Smooth muscle cell (in vitro differentiated cells): ENCODE measurements at regions not wholly inside any gene's neighbourhood (a gene's known extent, or its start where the extent isn't known, plus 50 kb on each side); places are given as distances from the start of the nearest gene placed in this dataset.

Experiments
- DNase-seq: peaks from one replicate; lab custom pipeline; 2025; ENCODE audit not compliant: unreplicated experiment; lab: John Stamatoyannopoulos, UW
- H2AFZ ChIP-seq: fragments of 200-600 bp; sonication (generic); 2 replicates; pipeline ENCODE4 v1.6.0; 2016; ENCODE audit warnings: antibody characterized with exemption, low read depth, mild to moderate bottlenecking
- H3F3A ChIP-seq: fragments of 200-600 bp; sonication (generic); 2 replicates; pipeline ENCODE4 v1.6.0; 2017; ENCODE audit warnings: antibody characterized with exemption, low read depth
- H3K27ac ChIP-seq: fragments of 200-600 bp; sonication (generic); 2 replicates; pipeline ENCODE4 v1.5.1; 2016; ENCODE audit warnings: low read depth, mild to moderate bottlenecking
- H3K27me3 ChIP-seq: fragments of 200-600 bp; sonication (generic); 2 replicates; pipeline ENCODE4 v1.6.1; 2016; ENCODE audit warnings: low read depth, mild to moderate bottlenecking
- H3K36me3 ChIP-seq: fragments of 200-600 bp; sonication (generic); 2 replicates; pipeline ENCODE4 v1.5.1; 2016; ENCODE audit warnings: low read depth
- H3K4me1 ChIP-seq: fragments of 200-600 bp; sonication (generic); 2 replicates; pipeline ENCODE4 v1.5.1; 2016; ENCODE audit warnings: low read depth
- H3K4me2 ChIP-seq: fragments of 200-600 bp; sonication (generic); 2 replicates; pipeline ENCODE4 v1.6.0; 2016; ENCODE audit warnings: mild to moderate bottlenecking
- H3K4me3 ChIP-seq: fragments of 200-600 bp; sonication (generic); 2 replicates; pipeline ENCODE4 v1.5.1; 2016; ENCODE audit warnings: mild to moderate bottlenecking
- H3K79me2 ChIP-seq: fragments of 200-600 bp; sonication (generic); 2 replicates; pipeline ENCODE4 v1.6.0; 2016; ENCODE audit warnings: low read depth, mild to moderate bottlenecking
- H3K9ac ChIP-seq: fragments of 200-600 bp; sonication (generic); 2 replicates; pipeline ENCODE4 v1.6.0; 2016; ENCODE audit warnings: low read depth
- H3K9me3 ChIP-seq: fragments of 200-600 bp; sonication (generic); replicated peaks from 2 replicates; pipeline ENCODE4 v1.5.1; 2016; ENCODE audit warnings: low read depth
- H4K20me1 ChIP-seq: fragments of 200-600 bp; sonication (generic); 2 replicates; pipeline ENCODE4 v1.6.0; 2016; ENCODE audit warnings: low read depth
- WGBS: methylation state at CpG from one replicate; pipeline ENCODE4 v1.1.7; 2016; ENCODE audit warnings: low lambda C conversion rate; 5-methylcytosine and 5-hydroxymethylcytosine counted together
- TF ChIP-seq, protein P1 (sequence below): fragments of 200-600 bp; sonication (generic); IDR thresholded peaks from 2 replicates; pipeline ENCODE4 v1.5.1; 2017; ENCODE audit warnings: borderline replicate concordance, mild to moderate bottlenecking, antibody characterized with exemption; ENCODE audit not compliant: insufficient read depth, poor library complexity, severe bottlenecking

DNA sequence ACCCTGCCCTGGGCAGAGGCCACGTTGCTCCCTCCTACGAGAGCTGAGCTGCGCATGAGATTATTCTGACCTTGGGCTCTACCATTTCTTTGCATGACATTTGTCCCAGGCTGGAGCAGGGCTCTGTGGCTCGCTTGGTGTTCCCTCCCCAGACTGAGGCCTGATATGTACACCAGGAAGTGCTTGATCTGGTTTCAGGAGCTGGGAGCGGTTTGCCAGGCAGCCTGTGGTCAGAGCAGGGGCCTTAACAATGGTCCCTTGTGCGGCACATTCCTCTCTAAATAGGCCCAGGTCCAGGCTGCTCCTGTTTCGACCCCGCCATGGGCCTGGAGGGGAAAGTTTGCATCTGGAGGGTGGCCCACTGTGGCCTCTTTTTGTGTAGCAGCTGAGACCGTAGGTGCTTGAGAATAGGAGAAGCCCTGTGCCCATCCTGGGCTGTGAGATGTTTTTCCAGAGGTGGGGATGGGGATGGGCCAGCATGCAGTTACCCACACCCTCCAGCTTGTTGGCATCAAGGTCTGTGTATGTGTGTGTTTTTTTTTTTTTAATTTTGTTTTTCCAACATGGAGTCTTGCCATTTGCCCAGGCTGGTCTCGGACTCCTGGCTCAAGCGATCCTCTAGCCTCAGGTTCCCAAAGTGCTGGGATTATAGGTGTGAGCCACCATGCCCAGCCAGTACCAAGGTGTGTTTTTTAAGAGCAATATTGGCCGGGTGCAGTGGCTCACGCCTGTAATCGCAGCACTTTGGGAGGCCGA, 253.9 kb downstream of the SEC14L1 start:
- H3K4me1 ChIP-seq, result peaks cover 47% of the 10 kb centered on the region
- no peaks in the 10 kb centered on the region for H3K27me3 ChIP-seq
- H4K20me1 ChIP-seq, result peaks cover 95% of the 10 kb centered on the region
- no peaks in the 10 kb centered on the region for H3K36me3 ChIP-seq
- peaks cover 14% of the 10 kb centered on the region for H3F3A ChIP-seq
- peak overlapping the region; percentile 2 for H3K9ac ChIP-seq
- no peak overlapping the region for H3K4me3 ChIP-seq
- no peak for DNase-seq
- TF ChIP-seq, protein P1, sequence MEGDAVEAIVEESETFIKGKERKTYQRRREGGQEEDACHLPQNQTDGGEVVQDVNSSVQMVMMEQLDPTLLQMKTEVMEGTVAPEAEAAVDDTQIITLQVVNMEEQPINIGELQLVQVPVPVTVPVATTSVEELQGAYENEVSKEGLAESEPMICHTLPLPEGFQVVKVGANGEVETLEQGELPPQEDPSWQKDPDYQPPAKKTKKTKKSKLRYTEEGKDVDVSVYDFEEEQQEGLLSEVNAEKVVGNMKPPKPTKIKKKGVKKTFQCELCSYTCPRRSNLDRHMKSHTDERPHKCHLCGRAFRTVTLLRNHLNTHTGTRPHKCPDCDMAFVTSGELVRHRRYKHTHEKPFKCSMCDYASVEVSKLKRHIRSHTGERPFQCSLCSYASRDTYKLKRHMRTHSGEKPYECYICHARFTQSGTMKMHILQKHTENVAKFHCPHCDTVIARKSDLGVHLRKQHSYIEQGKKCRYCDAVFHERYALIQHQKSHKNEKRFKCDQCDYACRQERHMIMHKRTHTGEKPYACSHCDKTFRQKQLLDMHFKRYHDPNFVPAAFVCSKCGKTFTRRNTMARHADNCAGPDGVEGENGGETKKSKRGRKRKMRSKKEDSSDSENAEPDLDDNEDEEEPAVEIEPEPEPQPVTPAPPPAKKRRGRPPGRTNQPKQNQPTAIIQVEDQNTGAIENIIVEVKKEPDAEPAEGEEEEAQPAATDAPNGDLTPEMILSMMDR, result no peak
- 47% methylated on average over 15 of the region's 15 CpGs for WGBS
- H2AFZ ChIP-seq, result no peak overlapping the region
- H3K79me2 ChIP-seq, result peaks cover 88% of the 10 kb centered on the region
- H3K4me2 ChIP-seq, result peak overlapping the region; percentile 57
- H3K27ac ChIP-seq, result peak overlapping the region; percentile 35
- no peaks in the 10 kb centered on the region for H3K9me3 ChIP-seq

DNA sequence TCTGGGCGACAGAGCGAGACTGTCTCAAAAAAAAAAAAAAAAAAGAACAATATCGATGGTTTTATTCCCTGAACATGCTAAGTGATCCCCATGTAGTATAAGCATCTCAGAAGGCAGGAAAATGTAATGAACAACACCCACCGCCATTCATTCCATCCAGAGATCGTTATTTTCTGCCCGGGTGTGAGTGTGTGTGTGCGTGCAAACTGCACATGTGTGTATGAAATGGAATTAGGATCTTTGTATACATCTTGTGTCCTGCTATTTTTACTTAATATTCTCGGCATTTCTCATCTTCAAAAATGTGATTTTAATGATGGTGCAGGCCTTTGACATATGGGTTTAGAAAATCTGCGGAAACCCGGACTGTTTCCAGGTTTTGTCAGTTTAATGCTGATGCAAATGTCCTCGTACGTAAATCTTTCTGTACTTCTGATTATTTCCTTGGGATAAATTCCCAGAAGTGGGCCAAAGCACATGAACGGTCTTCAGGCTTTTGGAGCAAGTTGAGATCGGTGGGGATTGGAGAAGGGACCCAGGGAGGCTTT, 254.8 kb downstream of the SEC14L1 start:
- no peak overlapping the region for H3K4me2 ChIP-seq
- no peaks in the 10 kb centered on the region for H3K27me3 ChIP-seq
- H2AFZ ChIP-seq, result no peak overlapping the region
- H3F3A ChIP-seq, result peaks cover 13% of the 10 kb centered on the region
- TF ChIP-seq, protein P1, result no peak
- peaks cover 43% of the 10 kb centered on the region for H3K4me1 ChIP-seq
- H3K27ac ChIP-seq, result no peak overlapping the region
- H3K4me3 ChIP-seq, result no peak overlapping the region
- no peaks in the 10 kb centered on the region for H3K36me3 ChIP-seq
- WGBS, result 95% methylated on average over 14 of the region's 14 CpGs
- H3K79me2 ChIP-seq, result peaks cover 94% of the 10 kb centered on the region
- H3K9ac ChIP-seq, result no peak overlapping the region
- H3K9me3 ChIP-seq, result no peaks in the 10 kb centered on the region
- DNase-seq, result no peak
- peaks cover 100% of the 10 kb centered on the region for H4K20me1 ChIP-seq

DNA sequence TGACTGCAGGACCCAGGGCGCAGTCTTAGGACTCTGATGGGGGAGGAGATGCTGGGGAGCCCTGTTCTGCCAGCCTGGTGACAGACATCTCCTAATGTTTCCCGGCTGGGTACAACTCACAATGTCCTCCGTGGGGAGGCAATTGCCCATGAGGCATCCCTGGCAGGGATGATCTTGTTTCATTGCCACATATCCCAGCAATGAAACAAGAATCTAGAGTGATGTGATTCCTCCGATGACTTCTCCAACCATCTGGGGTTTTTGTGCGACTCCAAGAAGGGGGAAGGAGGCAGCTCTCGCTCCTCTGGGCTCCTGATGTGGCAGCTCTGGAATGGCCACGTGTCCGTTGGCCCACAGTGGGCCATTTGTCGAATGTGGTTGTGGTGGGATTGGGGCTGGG, 255.8 kb downstream of the SEC14L1 start:
- no peak overlapping the region for H3K4me2 ChIP-seq
- H4K20me1 ChIP-seq, result peaks cover 100% of the 10 kb centered on the region
- no peak overlapping the region for H3K27ac ChIP-seq
- no peak overlapping the region for H3K4me3 ChIP-seq
- no peaks in the 10 kb centered on the region for H3K27me3 ChIP-seq
- TF ChIP-seq, protein P1, result no peak
- H3K9ac ChIP-seq, result no peak overlapping the region
- DNase-seq, result no peak
- H3F3A ChIP-seq, result peaks cover 2% of the 10 kb centered on the region
- no peak overlapping the region for H2AFZ ChIP-seq
- WGBS, result 89% methylated on average over 9 of the region's 9 CpGs
- H3K4me1 ChIP-seq, result peaks cover 33% of the 10 kb centered on the region
- peaks cover 96% of the 10 kb centered on the region for H3K79me2 ChIP-seq
- H3K9me3 ChIP-seq, result no peaks in the 10 kb centered on the region
- no peaks in the 10 kb centered on the region for H3K36me3 ChIP-seq

DNA sequence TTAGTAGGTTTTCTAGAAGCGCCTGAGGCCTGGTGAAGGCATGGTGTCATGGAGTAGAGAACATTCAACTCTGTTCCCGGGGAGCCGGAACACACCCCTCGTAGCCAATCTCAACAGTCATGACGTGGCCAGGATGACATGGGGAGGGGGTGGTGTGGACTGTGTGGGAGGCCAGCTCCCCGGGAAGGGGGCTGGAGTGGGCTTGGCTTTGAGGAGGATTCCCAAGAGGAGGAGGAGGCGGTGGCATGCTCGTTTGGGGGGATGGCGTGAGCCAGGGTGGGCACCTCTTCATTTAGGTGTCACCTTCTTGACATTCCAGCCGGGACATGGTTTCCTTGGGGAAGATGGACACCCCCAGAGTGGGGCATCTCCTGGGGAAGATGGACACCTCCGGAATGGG, 257.5 kb downstream of the SEC14L1 start:
- Histone ChIP-seq H3K9me3 (no peaks in the 10 kb centered on the region), H3K36me3 (no peaks in the 10 kb centered on the region), H4K20me1 (peaks cover 100% of the 10 kb centered on the region), H2AFZ (no peak overlapping the region), H3K4me1 (peaks cover 16% of the 10 kb centered on the region), H3K4me2 (no peak overlapping the region), H3K79me2 (peaks cover 100% of the 10 kb centered on the region), H3F3A (no peaks in the 10 kb centered on the region), H3K27me3 (no peaks in the 10 kb centered on the region), H3K4me3 (no peak overlapping the region), H3K27ac (peak overlapping the region; percentile 7), H3K9ac (no peak overlapping the region)
- 85% methylated on average over 11 of the region's 11 CpGs for WGBS
- no peak for DNase-seq
- TF ChIP-seq, protein P1, result no peak
